Common myeloid progenitor, CD34-positive (primary cell): ENCODE measurements at regions not wholly inside any gene's neighbourhood (a gene's known extent, or its start where the extent isn't known, plus 50 kb on each side); places are given as distances from the start of the nearest gene placed in this dataset.
A peak's percentile ranks its signal among the peaks of the same experiment; 100 is the strongest.

Experiments used
- CTCF ChIA-PET: fragments of 350-600 bp; sonication (Branson Sonifier 250); formaldehyde crosslinking; loops from one replicate; lab custom pipeline; 2021; ENCODE audit warnings: antibody characterized with exemption; lab: Charles Lee
- POLR2A ChIA-PET: fragments of 350-600 bp; sonication (Branson Sonifier 250); formaldehyde crosslinking; loops from one replicate; lab custom pipeline; 2021; ENCODE audit warnings: antibody characterized with exemption; lab: Charles Lee
- DNase-seq, 3 donors: peaks; one replicate each; pipeline versions ENCODE4 v3.0.0 to v3.0.0-alpha.2; 2013
- H3K27ac ChIP-seq, 2 experiments: 1 replicate in 1 of 2; 2 replicates in 1 of 2; pipeline ENCODE4 v1.7.0; 2013; ENCODE audit warnings: inconsistent platforms in 2 of 2, low read length in 2 of 2, mild to moderate bottlenecking in 2 of 2, low read depth in 1 of 2, moderate library complexity in 1 of 2; ENCODE audit not compliant: severe bottlenecking in 2 of 2, insufficient read depth in 1 of 2, poor library complexity in 1 of 2
- H3K27me3 ChIP-seq, 5 experiments: replicated peaks in 2 of 5; 1 replicate in 3 of 5; 2 replicates in 2 of 5; pipeline versions ENCODE4 v1.6.1 to v1.7.0; 2013; ENCODE audit warnings: low read length in 4 of 5, mild to moderate bottlenecking in 2 of 5, moderate library complexity in 2 of 5, inconsistent platforms in 1 of 5; ENCODE audit not compliant: insufficient read depth in 5 of 5, control insufficient read depth in 4 of 5
- H3K36me3 ChIP-seq, 4 experiments: 1 replicate in 2 of 4; 2 replicates in 2 of 4; pipeline versions ENCODE4 v1.6.1 to v1.7.0; 2013; ENCODE audit warnings: low read length in 3 of 4, control low read depth in 1 of 4, mild to moderate bottlenecking in 1 of 4; ENCODE audit not compliant: control insufficient read depth in 4 of 4, insufficient read depth in 4 of 4
- H3K4me1 ChIP-seq, 4 experiments: 1 replicate in 3 of 4; 2 replicates in 1 of 4; pipeline versions ENCODE4 v1.6.1 to v1.7.1; 2013; ENCODE audit warnings: low read length in 3 of 4, mild to moderate bottlenecking in 3 of 4, control low read depth in 1 of 4, inconsistent platforms in 1 of 4, moderate library complexity in 1 of 4; ENCODE audit not compliant: control insufficient read depth in 4 of 4, insufficient read depth in 4 of 4; ENCODE audit errors: control extremely low read depth in 1 of 4
- H3K4me3 ChIP-seq, 7 experiments: 1 replicate in 4 of 7; 2 replicates in 3 of 7; pipeline versions ENCODE4 v1.5.1 to v1.7.0; 2013; ENCODE audit warnings: mild to moderate bottlenecking in 7 of 7, low read length in 6 of 7, moderate library complexity in 6 of 7, inconsistent platforms in 2 of 7, low read depth in 2 of 7, control low read depth in 1 of 7; ENCODE audit not compliant: insufficient read depth in 4 of 7, control insufficient read depth in 1 of 7; ENCODE audit errors: extremely low read depth in 1 of 7
- H3K9me3 ChIP-seq, 5 experiments: 1 replicate in 4 of 5; 2 replicates in 1 of 5; pipeline versions ENCODE4 v1.6.1 to v1.7.1; 2013; ENCODE audit warnings: low read length in 4 of 5, mild to moderate bottlenecking in 2 of 5, inconsistent platforms in 1 of 5, low read depth in 1 of 5, moderate library complexity in 1 of 5; ENCODE audit not compliant: control insufficient read depth in 4 of 5, insufficient read depth in 2 of 5; ENCODE audit errors: control extremely low read depth in 1 of 5
- WGBS: methylation state at CpG from one replicate; pipeline ENCODE4 v1.1.5; 2013; ENCODE audit not compliant: insufficient coverage; 5-methylcytosine and 5-hydroxymethylcytosine counted together

DNA sequence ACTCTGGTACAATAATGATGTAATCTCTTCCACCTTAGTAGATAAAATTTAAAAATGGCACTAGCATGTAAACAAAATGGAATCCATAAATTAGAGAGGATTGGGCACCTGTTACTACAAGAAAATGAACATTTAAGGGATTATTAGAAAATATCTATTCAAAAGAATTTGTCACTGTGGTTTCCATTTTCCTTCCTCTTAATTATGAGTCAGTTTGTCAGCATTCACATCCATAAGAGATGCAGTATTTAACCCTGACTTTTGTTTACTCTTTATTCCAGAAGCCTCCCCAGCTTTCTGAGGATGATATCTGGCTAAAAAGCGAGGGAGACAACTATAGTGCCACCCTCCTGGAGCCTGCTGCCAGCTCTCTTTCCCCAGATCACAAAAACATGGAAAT is 72.1 kb downstream of the C9orf152 start:
- ChIA-PET CTCF (interaction anchor here (1.0 to 3.4 kb wide), 3 partner anchors 9 to 21 kb away, joined by 3 to 9 read pairs (median 8); no protein-coding TSS in a partner anchor), POLR2A (no interaction called here)
- H3K27me3 ChIP-seq: no peaks in the 10 kb centered on the region
- H3K4me1 ChIP-seq: peaks cover 8 to 18% (median 10%) of the 10 kb centered on the region in 4 experiments
- H3K4me3 ChIP-seq: peak overlapping the region in 2 of 7 experiments; percentile 25 to 47
- H3K27ac ChIP-seq: no peak overlapping the region
- WGBS: no CpG with 5 or more reads among the region's 1 CpG
- DNase-seq: peak in 2 of 3 donors; percentile 49 to 61
- no peaks in the 10 kb centered on the region for H3K9me3 ChIP-seq
- peaks cover 0 to 8% (median 4%) of the 10 kb centered on the region in 4 experiments for H3K36me3 ChIP-seq

DNA sequence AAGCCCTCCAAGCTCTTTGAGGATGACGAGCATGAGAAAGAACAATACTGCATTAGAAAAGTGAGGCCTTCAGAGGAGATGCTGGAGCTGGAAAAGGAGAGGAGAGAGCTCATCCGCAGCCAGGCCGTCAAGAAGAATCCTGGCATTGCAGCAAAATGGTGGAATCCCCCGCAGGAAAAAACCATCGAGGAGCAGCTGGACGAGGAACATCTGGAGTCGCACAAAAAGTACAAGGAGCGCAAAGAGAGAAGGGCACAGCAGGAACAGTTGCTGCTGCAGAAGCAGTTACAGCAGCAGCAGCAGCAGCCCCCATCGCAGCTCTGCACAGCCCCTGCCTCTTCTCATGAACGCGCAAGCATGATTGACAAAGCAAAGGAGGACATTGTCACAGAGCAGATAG is 71.2 kb downstream of the C9orf152 start:
- ChIA-PET POLR2A (interaction anchor here (0.6 kb wide), 1 partner anchor 761 kb away, joined by 4 read pairs; no protein-coding TSS in a partner anchor), CTCF (interaction anchor here (2.4 to 3.4 kb wide), 2 partner anchors 10 kb away, joined by 8 to 9 read pairs; no protein-coding TSS in a partner anchor)
- Histone ChIP-seq H3K27me3 (no peaks in the 10 kb centered on the region), H3K4me3 (no peak overlapping the region), H3K27ac (no peak overlapping the region), H3K36me3 (peaks cover 0 to 9% (median 4%) of the 10 kb centered on the region in 4 experiments), H3K4me1 (peaks cover 3 to 19% (median 9%) of the 10 kb centered on the region in 4 experiments), H3K9me3 (no peaks in the 10 kb centered on the region)
- DNase-seq: no peak
- WGBS: 97% methylated on average over 11 of the region's 11 CpGs

DNA sequence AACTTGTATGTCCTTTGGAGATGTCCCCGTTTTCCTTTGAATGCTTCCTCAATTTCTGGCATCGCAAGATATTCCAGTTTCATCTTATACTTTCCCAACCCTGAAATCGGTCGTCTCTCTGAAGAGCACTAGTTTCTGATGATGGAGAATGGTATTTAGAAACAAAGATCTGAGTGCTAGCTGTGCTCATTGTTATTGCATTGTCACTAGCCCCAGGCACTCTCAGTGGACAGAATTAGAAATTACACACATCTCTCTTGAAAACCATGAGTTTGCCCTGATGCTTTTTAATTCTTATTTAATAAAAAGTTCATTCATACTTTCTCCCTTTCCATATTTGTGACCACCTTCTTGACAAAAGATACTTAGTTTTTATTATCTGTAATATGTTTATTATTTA is 67.7 kb downstream of the C9orf152 start:
- Histone ChIP-seq H3K4me3 (no peak overlapping the region), H3K36me3 (peaks cover 0 to 9% (median 4%) of the 10 kb centered on the region in 4 experiments), H3K4me1 (peaks cover 18 to 45% (median 31%) of the 10 kb centered on the region in 4 experiments), H3K27ac (no peak overlapping the region), H3K9me3 (no peaks in the 10 kb centered on the region), H3K27me3 (no peaks in the 10 kb centered on the region)
- ChIA-PET CTCF (no interaction called here), POLR2A (no interaction called here)
- DNase-seq: no peak
- WGBS: 100% methylated on average over 3 of the region's 4 CpGs

DNA sequence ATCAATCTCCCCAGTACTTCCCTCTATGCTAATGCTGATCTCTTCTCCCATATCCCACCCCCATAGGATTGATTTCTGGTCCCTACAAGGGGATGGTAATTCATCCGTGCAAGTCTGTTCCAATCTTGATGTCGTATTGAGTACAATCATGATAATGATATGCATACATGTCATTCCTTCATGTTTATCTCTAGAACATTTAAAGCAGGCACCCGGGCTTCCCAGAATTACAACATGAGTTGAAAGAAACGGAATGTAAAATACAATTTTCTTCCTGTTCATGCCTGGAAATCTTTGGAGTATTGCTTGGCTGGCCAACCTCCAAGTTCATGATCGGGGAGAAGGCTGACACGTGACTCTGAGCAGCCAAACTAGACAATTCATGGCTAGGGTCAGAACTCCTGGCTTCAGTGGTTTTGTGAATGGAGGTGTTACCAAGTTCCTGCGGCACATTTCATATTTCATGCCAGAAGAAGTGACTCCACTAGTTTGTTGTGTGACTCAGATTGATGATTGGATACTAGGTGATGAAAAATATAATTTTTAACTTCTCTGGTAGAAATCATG is 66.6 kb downstream of the C9orf152 start:
- Histone ChIP-seq H3K4me1 (peaks cover 19 to 40% (median 25%) of the 10 kb centered on the region in 4 experiments), H3K36me3 (peaks cover 0 to 9% (median 4%) of the 10 kb centered on the region in 4 experiments), H3K9me3 (no peaks in the 10 kb centered on the region), H3K4me3 (no peak overlapping the region), H3K27ac (no peak overlapping the region), H3K27me3 (no peaks in the 10 kb centered on the region)
- peak in 1 of 3 donors; percentile 10 for DNase-seq
- WGBS: 52% methylated on average over 3 of the region's 7 CpGs
- CTCF ChIA-PET: no interaction called here
- POLR2A ChIA-PET: no interaction called here

DNA sequence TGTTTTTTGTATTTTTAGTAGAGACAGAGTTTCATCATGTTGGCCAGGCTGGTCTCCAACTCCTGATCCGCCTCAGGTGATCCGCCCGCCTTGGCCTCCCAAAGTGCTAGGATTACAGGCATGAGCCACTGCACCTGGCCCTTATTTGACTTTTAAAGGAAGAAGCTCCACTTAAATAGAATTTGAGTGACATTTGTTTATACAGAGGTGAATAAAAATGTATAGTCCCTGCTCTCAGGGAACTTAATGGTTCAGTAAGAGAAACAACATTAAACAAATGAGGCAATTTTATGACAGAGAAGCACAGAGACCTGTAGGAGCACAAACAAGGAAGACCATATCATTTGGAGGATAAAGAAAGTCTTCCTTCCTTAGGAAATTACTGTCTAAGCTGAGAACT is 65.7 kb downstream of the C9orf152 start:
- Histone ChIP-seq H3K27ac (no peak overlapping the region), H3K27me3 (no peaks in the 10 kb centered on the region), H3K36me3 (peaks cover 0 to 7% (median 2%) of the 10 kb centered on the region in 4 experiments), H3K4me3 (no peak overlapping the region), H3K4me1 (peaks cover 19 to 45% (median 28%) of the 10 kb centered on the region in 4 experiments), H3K9me3 (no peaks in the 10 kb centered on the region)
- WGBS: no CpG with 5 or more reads among the region's 3 CpGs
- DNase-seq: no peak
- ChIA-PET POLR2A (interaction anchor here (0.6 kb wide), 1 partner anchor 74 kb away, joined by 3 read pairs; no protein-coding TSS in a partner anchor), CTCF (interaction anchor here (0.9 to 2.7 kb wide), 2 partner anchors 9 to 15 kb away, joined by 3 to 9 read pairs; no protein-coding TSS in a partner anchor)

DNA sequence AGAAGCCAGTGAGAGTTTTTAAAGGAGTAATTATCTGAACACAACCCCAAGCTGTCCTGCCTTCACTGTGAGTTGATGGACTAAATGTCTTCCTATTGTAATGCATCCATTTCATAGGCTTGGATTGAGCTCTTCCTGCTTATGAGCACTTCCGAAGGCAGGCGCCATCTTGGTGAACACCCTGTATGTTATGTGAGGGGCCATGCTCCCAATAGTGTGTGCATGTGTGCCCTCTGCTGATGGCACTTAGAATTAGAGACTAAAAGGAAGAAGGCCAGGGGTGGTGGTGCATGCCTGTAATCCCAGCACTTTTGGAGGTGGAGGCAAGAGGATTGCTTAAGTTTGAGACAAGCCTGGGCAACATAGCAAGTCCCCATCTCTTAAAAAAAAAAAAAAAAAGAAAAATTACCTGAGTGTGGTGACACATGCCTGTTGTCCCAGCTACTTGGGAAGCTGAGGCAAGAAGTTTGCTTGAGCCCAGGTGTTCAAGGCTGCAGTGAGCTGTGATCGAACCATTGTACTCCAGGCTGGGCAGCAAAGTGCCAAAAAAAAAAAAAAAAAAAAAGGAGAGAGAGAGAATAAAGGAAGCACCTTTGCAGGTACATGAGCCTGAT is 65.0 kb downstream of the C9orf152 start:
- H3K27ac ChIP-seq: no peak overlapping the region
- POLR2A ChIA-PET: interaction anchor here (0.7 kb wide), 1 partner anchor 137 kb away, joined by 3 read pairs; no protein-coding TSS in a partner anchor
- H3K27me3 ChIP-seq: no peaks in the 10 kb centered on the region
- CTCF ChIA-PET: interaction anchor here (0.9 to 2.7 kb wide), 3 partner anchors 10 to 16 kb away, joined by 3 to 14 read pairs (median 9); no protein-coding TSS in a partner anchor
- peak overlapping the region in 2 of 7 experiments; percentile 11 to 45 for H3K4me3 ChIP-seq
- DNase-seq: no peak
- H3K9me3 ChIP-seq: no peaks in the 10 kb centered on the region
- H3K36me3 ChIP-seq: peaks cover 0 to 7% (median under 1%) of the 10 kb centered on the region in 4 experiments
- peaks cover 21 to 46% (median 29%) of the 10 kb centered on the region in 4 experiments for H3K4me1 ChIP-seq
- 94% methylated on average over 2 of the region's 3 CpGs for WGBS
